HepG2 (cell line): ENCODE measurements at regions not wholly inside any gene's neighbourhood (a gene's known extent, or its start where the extent isn't known, plus 50 kb on each side); places are given as distances from the start of the nearest gene placed in this dataset.

ENCODE experiments used
- ATAC-seq: fragments of 200-7000 bp; cut with Tn5 transposase; 3 replicates; pipeline ENCODE4 v1.9.1; 2020; ENCODE audit warnings: mild to moderate bottlenecking, moderate library complexity
- BruUV-seq: library from RNA; stranded (reverse); fragments of 400-500 nt; replicated peaks from 2 replicates; lab custom pipeline; 2021; lab: Mats Ljungman, UMichigan
- CTCF ChIA-PET: fragments of 300-600 bp; formaldehyde crosslinking; extraction: SDS; loops from one replicate; lab custom pipeline; 2021; ENCODE audit warnings: low total read pairs, inconsistent platforms, low intra/inter-chr PET ratio; lab: Yijun Ruan, JAX
- POLR2A ChIA-PET: fragments of 350-600 bp; sonication (Branson Sonifier 250); formaldehyde crosslinking; loops from one replicate; lab custom pipeline; 2020; ENCODE audit warnings: antibody characterized with exemption, inconsistent platforms; lab: Yijun Ruan, JAX
- DNase-seq: peaks from one replicate; pipeline ENCODE4 v3.0.0-alpha.2; 2015; ENCODE audit warnings: low spot score
- FAIRE-seq: peaks from 3 replicates; lab custom pipeline; 2011; peaks lifted over from hg19 to GRCh38; lab: Jason Lieb, UNC
- H2AFZ ChIP-seq: one replicate; pipeline ENCODE4 v1.6.1; 2011; ENCODE audit warnings: low read length, inconsistent platforms
- H3K27ac ChIP-seq: fragments of 300-600 bp; 3 replicates; pipeline ENCODE4 v1.8.0; 2011; ENCODE audit warnings: mixed run types, mild to moderate bottlenecking, mixed read lengths, low read length, inconsistent platforms; ENCODE audit not compliant: insufficient read depth; ENCODE audit errors: extremely low read length
- H3K27me3 ChIP-seq, 2 experiments: fragments of 200-600 bp in 1 of 2; 2 replicates in 1 of 2; 3 replicates in 1 of 2; pipeline versions ENCODE4 v1.6.0 to v1.8.0; 2011; ENCODE audit warnings: low read length in 2 of 2, mild to moderate bottlenecking in 2 of 2, moderate library complexity in 2 of 2, inconsistent platforms in 1 of 2; ENCODE audit not compliant: insufficient read depth in 2 of 2, control insufficient read depth in 1 of 2
- H3K36me3 ChIP-seq, 2 experiments: fragments of 200-600 bp in 1 of 2; replicated peaks in 1 of 2; 2 replicates in 1 of 2; 3 replicates in 1 of 2; pipeline versions ENCODE4 v1.5.1 to v1.8.0; 2011; ENCODE audit warnings: low read length in 2 of 2, inconsistent platforms in 1 of 2; ENCODE audit not compliant: insufficient read depth in 2 of 2, control insufficient read depth in 1 of 2
- H3K4me1 ChIP-seq: 2 replicates; pipeline ENCODE4 v1.5.1; 2012; ENCODE audit warnings: low read length, inconsistent platforms; ENCODE audit not compliant: insufficient read depth
- H3K4me2 ChIP-seq: 2 replicates; pipeline ENCODE4 v1.6.0; 2011; ENCODE audit warnings: low read depth, low read length, inconsistent platforms
- H3K4me3 ChIP-seq, 3 experiments: fragments of 200-600 bp in 1 of 3; sonication (generic), shearing (Covaris generic) in 1 of 3; replicated peaks in 1 of 3; 2 replicates each; pipeline ENCODE4 v1.5.1; 2011 to 2016; ENCODE audit warnings: low read length in 3 of 3, inconsistent platforms in 2 of 3, low read depth in 2 of 3, mild to moderate bottlenecking in 2 of 3, control low read depth in 1 of 3, mixed read lengths in 1 of 3; ENCODE audit not compliant: insufficient read depth in 1 of 3
- H3K79me2 ChIP-seq: one replicate; pipeline ENCODE4 v1.6.1; 2011; ENCODE audit warnings: low read length, inconsistent platforms; ENCODE audit not compliant: insufficient read depth
- H3K9ac ChIP-seq: 2 replicates; pipeline ENCODE4 v1.6.0; 2011; ENCODE audit warnings: mild to moderate bottlenecking, low read depth, low read length, inconsistent platforms; ENCODE audit not compliant: insufficient read depth
- H3K9me3 ChIP-seq: 2 replicates; pipeline ENCODE4 v1.5.1; 2012; ENCODE audit warnings: mild to moderate bottlenecking, low read length
- H4K20me1 ChIP-seq: 2 replicates; pipeline ENCODE4 v1.6.0; 2011; ENCODE audit warnings: inconsistent platforms, mild to moderate bottlenecking, low read length, moderate library complexity; ENCODE audit not compliant: insufficient read depth
- ARNT ChIP-seq: fragments of 450-650 bp; IDR thresholded peaks from 2 replicates; pipeline ENCODE4 v1.6.1; 2017
- ATF1 ChIP-seq: IDR thresholded peaks from 2 replicates; pipeline ENCODE4 v1.6.1; 2016; ENCODE audit warnings: mild to moderate bottlenecking, control low read depth
- ETV5 ChIP-seq: IDR thresholded peaks from 2 replicates; pipeline ENCODE4 v1.6.1; 2018; ENCODE audit warnings: missing biosample characterization, missing genetic modification reagents, inconsistent platforms, borderline replicate concordance
- IKZF1 ChIP-seq: fragments of 450-650 bp; IDR thresholded peaks from 2 replicates; pipeline ENCODE4 v1.7.1; 2016
- MXD4 ChIP-seq: IDR thresholded peaks from 2 replicates; pipeline ENCODE4 v1.6.1; 2016; ENCODE audit warnings: mild to moderate bottlenecking, missing biosample characterization, missing genetic modification reagents
- MYC ChIP-seq: sonication (generic); formaldehyde crosslinking; IDR thresholded peaks from 2 replicates; pipeline ENCODE4 v1.9.0; 2021; ENCODE audit warnings: missing genetic modification reagents, borderline replicate concordance
- PHF21A ChIP-seq: sonication (generic); formaldehyde crosslinking; IDR thresholded peaks from 2 replicates; pipeline ENCODE4 v1.5.0; 2020; ENCODE audit warnings: mild to moderate bottlenecking, missing genetic modification reagents
- SMAD1 ChIP-seq: sonication (generic); formaldehyde crosslinking; IDR thresholded peaks from 2 replicates; pipeline ENCODE4 v1.4.0; 2020; ENCODE audit warnings: missing genetic modification reagents, low read depth, mild to moderate bottlenecking, borderline replicate concordance
- SP5 ChIP-seq: IDR thresholded peaks from 2 replicates; pipeline ENCODE4 v1.6.1; 2016; ENCODE audit warnings: low read depth, borderline replicate concordance
- SRY ChIP-seq: sonication (generic); formaldehyde crosslinking; IDR thresholded peaks from 2 replicates; pipeline ENCODE4 v1.8.0; 2022; ENCODE audit warnings: mild to moderate bottlenecking, missing genetic modification reagents
- ZNF225 ChIP-seq: sonication (generic); formaldehyde crosslinking; IDR thresholded peaks from 2 replicates; pipeline ENCODE4 v1.4.0; 2020; ENCODE audit warnings: mild to moderate bottlenecking, missing genetic modification reagents
- ZNF264 ChIP-seq: sonication (generic); formaldehyde crosslinking; IDR thresholded peaks from 2 replicates; pipeline ENCODE4 v1.4.0; 2020; ENCODE audit warnings: missing genetic modification reagents
- ZNF557 ChIP-seq: sonication (generic); formaldehyde crosslinking; IDR thresholded peaks from 2 replicates; pipeline ENCODE4 v1.4.0; 2020; ENCODE audit warnings: missing genetic modification reagents
- WGBS: methylation state at CpG from one replicate; pipeline ENCODE4 v1.1.6; 2017; ENCODE audit warnings: low lambda C conversion rate; 5-methylcytosine and 5-hydroxymethylcytosine counted together
- in situ Hi-C: cut with HindIII; loops from 2 replicates; pipeline ENCODE4 v1.10.0; 2017; ENCODE audit warnings: low pct_unique_long_range_greater_than_20kb; ENCODE audit not compliant: extremely low pct_ligation_motif_present
- intact Hi-C: fragments of 100-400 bp; cut with micrococcal nuclease; formaldehyde crosslinking; loops from one replicate; pipeline ENCODE4 v1.10.0; 2022; ENCODE audit not compliant: unreplicated experiment
- TF ChIP-seq, protein P1 (sequence below): sonication (generic); formaldehyde crosslinking; IDR thresholded peaks from 2 replicates; pipeline ENCODE4 v1.4.0; 2020; ENCODE audit warnings: missing genetic modification reagents
- TF ChIP-seq, protein P2 (sequence below): sonication (generic); formaldehyde crosslinking; IDR thresholded peaks from 2 replicates; pipeline ENCODE4 v1.8.1; 2023; ENCODE audit warnings: mild to moderate bottlenecking, missing genetic modification reagents, borderline replicate concordance
- TF ChIP-seq, protein P3 (sequence below): sonication (generic); formaldehyde crosslinking; IDR thresholded peaks from 2 replicates; pipeline ENCODE4 v1.4.0; 2020; ENCODE audit warnings: mild to moderate bottlenecking, missing genetic modification reagents
- TF ChIP-seq, protein P4 (sequence below): sonication (generic); formaldehyde crosslinking; IDR thresholded peaks from 2 replicates; pipeline ENCODE4 v1.9.0; 2021; ENCODE audit warnings: missing genetic modification reagents, mild to moderate bottlenecking, borderline replicate concordance
- TF ChIP-seq, protein P5 (sequence below): IDR thresholded peaks from 2 replicates; pipeline ENCODE4 v1.6.1; 2016; ENCODE audit warnings: mild to moderate bottlenecking, missing biosample characterization, missing genetic modification reagents

DNA sequence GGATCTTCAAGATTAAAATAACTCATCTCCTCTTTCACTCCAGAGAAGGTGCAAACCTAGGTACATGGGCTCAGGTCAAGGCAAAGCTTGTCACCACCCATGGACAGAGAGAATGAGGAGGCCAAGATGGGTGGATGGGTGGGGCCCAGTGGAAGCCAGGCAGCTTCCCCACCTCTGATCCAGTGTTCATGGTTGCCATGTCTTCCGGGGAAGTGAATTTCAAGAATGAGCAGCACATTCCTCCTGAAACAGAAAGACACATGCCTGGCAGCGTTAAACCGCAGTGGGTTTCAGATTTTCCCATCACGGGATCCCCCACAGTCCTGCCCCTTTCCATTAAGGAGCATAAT is 301.7 kb downstream of the EIPR1 start (continued):
- TF ChIP-seq, protein P1, sequence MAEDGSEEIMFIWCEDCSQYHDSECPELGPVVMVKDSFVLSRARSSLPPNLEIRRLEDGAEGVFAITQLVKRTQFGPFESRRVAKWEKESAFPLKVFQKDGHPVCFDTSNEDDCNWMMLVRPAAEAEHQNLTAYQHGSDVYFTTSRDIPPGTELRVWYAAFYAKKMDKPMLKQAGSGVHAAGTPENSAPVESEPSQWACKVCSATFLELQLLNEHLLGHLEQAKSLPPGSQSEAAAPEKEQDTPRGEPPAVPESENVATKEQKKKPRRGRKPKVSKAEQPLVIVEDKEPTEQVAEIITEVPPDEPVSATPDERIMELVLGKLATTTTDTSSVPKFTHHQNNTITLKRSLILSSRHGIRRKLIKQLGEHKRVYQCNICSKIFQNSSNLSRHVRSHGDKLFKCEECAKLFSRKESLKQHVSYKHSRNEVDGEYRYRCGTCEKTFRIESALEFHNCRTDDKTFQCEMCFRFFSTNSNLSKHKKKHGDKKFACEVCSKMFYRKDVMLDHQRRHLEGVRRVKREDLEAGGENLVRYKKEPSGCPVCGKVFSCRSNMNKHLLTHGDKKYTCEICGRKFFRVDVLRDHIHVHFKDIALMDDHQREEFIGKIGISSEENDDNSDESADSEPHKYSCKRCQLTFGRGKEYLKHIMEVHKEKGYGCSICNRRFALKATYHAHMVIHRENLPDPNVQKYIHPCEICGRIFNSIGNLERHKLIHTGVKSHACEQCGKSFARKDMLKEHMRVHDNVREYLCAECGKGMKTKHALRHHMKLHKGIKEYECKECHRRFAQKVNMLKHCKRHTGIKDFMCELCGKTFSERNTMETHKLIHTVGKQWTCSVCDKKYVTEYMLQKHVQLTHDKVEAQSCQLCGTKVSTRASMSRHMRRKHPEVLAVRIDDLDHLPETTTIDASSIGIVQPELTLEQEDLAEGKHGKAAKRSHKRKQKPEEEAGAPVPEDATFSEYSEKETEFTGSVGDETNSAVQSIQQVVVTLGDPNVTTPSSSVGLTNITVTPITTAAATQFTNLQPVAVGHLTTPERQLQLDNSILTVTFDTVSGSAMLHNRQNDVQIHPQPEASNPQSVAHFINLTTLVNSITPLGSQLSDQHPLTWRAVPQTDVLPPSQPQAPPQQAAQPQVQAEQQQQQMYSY: no peak
- TF ChIP-seq ETV5 (CRISPR knock-in tag) (no peak), SRY (CRISPR knock-in tag) (no peak)
- TF ChIP-seq, all 625 proteins: peak for 0

DNA sequence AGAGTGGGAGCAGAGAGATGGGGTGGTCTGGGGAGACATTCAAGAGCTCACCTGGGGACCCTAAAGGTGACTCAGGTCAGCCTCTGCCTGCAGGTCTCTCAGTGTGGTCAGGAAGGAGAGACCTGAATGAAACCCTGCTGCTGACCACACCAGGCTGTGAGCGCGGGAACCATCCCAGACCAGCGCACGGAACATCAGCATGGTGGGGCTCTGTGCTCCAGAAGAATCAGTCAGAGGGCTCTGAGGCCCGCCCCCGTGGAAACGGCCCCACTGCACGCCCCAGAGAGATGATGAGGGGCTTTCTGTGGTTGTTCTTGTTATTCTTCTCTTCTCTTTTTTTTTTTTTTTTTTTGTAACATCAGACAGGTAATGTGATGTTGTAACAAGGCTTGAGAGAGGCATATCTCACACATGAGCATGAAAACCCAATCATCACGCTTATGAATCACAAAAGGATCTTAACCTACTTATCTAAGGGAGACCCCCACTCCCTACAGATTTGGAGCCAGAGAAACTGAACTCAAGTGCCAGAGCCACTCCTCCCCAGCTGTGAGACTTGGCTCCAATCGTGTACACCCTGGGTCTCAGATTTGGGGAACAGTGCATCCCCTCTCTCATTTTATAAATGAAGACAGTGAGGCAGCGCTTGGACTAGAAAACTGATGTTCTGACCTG is 302.2 kb downstream of the EIPR1 start:
- Histone ChIP-seq H3K4me2 (no peak overlapping the region), H2AFZ (no peak overlapping the region), H3K27me3 (peaks cover 6 to 61% of the 10 kb centered on the region in 2 experiments; a peak in 4 of 5 replicates), H3K79me2 (no peaks in the 10 kb centered on the region), H3K36me3 (no peaks in the 10 kb centered on the region), H3K4me1 (no peaks in the 10 kb centered on the region), H3K9me3 (no peaks in the 10 kb centered on the region), H3K9ac (no peak overlapping the region), H3K27ac (no peak overlapping the region), H3K4me3 (no peak overlapping the region), H4K20me1 (no peaks in the 10 kb centered on the region)
- no peak for FAIRE-seq
- in situ Hi-C loops: no loop called here
- no TSS peak for BruUV-seq
- ATAC-seq: no peak
- WGBS: 11% methylated on average over 8 of the region's 11 CpGs
- DNase-seq: no peak
- ChIA-PET CTCF (no interaction called here), POLR2A (no interaction called here)
- intact Hi-C loops: no loop called here
- TF ChIP-seq ZNF225 (CRISPR knock-in tag): no peak
- no peak for TF ChIP-seq SP5 (CRISPR knock-in tag)
- TF ChIP-seq ZNF557 (CRISPR knock-in tag): no peak
- no peak for TF ChIP-seq ATF1 (CRISPR knock-in tag)
- TF ChIP-seq MXD4: no peak
- TF ChIP-seq PHF21A (CRISPR knock-in tag): no peak
- no peak for TF ChIP-seq ARNT
- TF ChIP-seq ZNF264 (CRISPR knock-in tag): no peak
- TF ChIP-seq, protein P2, sequence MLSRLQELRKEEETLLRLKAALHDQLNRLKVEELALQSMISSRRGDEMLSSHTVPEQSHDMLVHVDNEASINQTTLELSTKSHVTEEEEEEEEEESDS (CRISPR knock-in tag): no peak
- no peak for TF ChIP-seq SMAD1 (CRISPR knock-in tag)
- TF ChIP-seq, protein P3, sequence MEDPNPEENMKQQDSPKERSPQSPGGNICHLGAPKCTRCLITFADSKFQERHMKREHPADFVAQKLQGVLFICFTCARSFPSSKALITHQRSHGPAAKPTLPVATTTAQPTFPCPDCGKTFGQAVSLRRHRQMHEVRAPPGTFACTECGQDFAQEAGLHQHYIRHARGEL: no peak
- TF ChIP-seq, protein P4, sequence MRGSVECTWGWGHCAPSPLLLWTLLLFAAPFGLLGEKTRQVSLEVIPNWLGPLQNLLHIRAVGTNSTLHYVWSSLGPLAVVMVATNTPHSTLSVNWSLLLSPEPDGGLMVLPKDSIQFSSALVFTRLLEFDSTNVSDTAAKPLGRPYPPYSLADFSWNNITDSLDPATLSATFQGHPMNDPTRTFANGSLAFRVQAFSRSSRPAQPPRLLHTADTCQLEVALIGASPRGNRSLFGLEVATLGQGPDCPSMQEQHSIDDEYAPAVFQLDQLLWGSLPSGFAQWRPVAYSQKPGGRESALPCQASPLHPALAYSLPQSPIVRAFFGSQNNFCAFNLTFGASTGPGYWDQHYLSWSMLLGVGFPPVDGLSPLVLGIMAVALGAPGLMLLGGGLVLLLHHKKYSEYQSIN (CRISPR knock-in tag): no peak
- TF ChIP-seq, protein P5, sequence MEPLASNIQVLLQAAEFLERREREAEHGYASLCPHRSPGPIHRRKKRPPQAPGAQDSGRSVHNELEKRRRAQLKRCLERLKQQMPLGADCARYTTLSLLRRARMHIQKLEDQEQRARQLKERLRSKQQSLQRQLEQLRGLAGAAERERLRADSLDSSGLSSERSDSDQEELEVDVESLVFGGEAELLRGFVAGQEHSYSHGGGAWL: no peak
- TF ChIP-seq IKZF1: no peak
- TF ChIP-seq MYC (CRISPR knock-in tag): no peak
